GM21360 (cell line): ENCODE measurements at regions not wholly inside any gene's neighbourhood (a gene's known extent, or its start where the extent isn't known, plus 50 kb on each side); places are given as distances from the start of the nearest gene placed in this dataset.
"Not testable (repeated sequence)": the region's sequence is repeated elsewhere in the genome, so short reads cannot be mapped to it uniquely, and the experiment has no call there.

Experiments used
- ATAC-seq: cut with Tn5 transposase; IDR thresholded peaks from one replicate; pipeline ENCODE4 v1.9.1; 2021; ENCODE audit warnings: mild to moderate bottlenecking, moderate library complexity; ENCODE audit not compliant: unreplicated experiment

DNA sequence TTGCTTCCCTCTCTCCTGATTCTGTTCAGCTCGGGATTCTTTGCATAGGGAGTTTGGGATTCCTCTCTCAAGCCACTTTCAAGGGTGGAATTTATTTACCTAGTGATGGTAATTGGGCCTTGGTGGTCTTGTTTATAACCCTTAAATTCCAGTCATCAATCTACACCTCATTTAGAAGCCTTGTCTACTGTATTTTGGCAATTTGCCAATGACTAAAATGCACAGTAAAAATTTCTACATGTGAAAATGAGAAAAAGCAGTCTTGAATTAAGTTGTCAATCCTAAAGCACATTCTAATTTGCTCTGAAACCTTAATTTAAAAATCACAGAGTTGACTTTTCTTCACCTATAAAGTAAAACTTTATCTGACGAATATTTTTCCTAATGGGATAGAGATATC, 749.2 kb upstream of the CRIM1 start:
- no peak for ATAC-seq

DNA sequence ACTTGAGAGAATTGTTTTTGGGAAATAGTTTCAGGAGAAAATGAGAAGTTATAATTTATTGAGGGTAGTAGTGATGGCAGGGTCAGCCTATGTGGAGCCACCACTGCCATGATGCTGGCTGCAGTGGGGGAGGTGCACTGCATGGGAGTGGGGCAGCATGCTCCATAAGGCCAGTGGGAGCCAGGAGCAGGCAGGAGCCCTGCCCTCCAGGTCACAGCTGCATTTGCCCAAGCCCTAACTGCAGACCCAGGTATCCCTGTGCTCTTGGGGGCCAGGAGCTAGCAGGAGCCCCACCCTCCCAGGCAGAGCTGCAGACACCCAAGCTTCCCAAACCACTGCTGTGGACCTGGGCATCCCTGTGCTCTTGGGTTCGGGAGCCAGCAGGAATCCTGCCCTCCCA, 757.3 kb upstream of the CRIM1 start:
- no peak for ATAC-seq

DNA sequence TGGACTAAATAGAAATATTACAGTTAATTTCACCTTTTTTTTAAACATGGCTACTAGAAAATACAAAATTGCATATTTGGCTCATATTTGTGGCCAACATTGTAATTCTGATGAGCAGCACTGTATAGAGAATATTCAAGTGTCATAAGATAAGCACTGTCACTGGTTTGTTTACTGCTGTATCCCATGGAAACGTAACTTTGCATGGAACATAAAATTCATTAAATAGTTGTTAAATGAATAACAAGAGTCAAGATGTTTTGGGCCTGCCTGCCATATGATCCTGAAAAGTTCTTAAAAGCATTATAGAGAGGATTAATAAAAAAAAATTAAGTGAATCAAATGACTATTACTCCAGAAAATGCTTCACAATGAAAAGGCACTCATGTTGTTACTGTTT, 763.7 kb upstream of the CRIM1 start:
- no peak for ATAC-seq

DNA sequence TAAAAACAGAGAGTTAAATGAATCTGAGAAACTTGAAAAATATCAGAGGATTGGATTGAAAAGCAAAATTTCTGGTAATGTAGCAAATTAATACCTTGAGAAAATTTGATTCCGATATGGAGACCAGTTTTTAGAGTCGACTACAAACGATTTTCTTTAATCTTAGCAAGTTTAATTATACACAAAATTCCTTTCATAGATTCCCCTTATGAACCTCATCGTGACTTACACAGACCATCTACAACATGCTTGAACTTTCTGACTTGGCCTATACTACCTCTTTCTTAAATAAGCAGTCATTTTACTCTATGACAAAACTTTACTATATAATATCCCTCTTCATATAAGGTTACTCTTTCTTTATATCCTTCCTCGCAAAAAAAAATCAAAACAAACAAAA, 769.6 kb upstream of the CRIM1 start:
- no peak for ATAC-seq

DNA sequence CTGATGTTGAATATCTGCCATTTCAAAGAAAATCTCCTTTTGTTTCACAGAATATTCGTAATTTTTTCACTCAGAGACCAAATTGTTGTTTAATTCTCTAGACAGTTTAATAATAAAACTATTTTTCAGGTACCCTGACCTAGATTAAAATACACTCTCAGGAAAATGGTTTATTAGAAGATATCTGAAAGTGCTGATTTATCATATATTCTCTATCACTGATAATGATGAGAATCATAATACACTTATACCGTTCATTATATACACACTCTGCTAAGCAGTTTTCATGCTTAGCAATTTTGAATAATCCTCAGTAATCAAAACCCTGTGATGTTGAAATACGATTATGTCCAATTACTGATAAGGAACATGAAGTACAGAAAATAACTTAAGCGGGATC, 772.9 kb upstream of the CRIM1 start:
- no peak for ATAC-seq

DNA sequence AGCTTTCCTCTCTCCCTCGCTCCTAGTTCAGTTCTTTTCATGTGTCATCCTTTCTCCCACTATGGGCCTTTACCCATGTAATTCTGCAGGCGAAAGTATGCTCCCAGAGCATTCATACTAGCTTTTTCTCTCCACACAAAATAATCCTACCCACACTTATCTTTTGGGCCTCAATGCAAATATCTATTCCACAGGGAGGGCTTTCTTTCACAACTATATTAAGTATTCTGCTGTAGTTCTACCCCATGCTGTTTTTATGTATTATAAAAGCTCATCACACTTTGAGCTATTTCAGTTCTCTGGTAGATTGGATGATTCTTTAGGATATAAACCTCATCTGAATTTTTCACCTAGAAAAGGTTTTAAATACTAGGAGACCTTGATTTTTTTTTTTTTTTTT, 774.6 kb upstream of the CRIM1 start:
- ATAC-seq: no peak

DNA sequence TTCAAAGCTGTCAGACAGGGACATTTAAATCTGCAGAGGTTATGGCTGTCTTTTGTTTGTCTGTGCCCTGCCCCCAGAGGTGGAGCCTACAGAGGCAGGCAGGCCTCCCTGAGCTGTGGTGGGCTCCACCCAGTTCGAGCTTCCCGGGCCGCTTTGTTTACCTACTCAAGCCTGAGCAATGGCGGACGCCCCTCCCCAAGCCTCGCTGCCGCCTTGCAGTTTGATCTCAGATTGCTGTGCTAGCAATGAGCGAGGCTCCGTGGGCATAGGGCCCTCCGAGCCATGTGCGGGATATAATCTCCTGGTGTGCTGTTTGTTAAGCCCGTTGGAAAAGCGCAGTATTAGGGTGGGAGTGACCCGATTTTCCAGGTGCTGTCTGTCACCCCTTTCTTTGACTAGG, 787.0 kb upstream of the CRIM1 start:
- ATAC-seq: not testable (repeated sequence)

DNA sequence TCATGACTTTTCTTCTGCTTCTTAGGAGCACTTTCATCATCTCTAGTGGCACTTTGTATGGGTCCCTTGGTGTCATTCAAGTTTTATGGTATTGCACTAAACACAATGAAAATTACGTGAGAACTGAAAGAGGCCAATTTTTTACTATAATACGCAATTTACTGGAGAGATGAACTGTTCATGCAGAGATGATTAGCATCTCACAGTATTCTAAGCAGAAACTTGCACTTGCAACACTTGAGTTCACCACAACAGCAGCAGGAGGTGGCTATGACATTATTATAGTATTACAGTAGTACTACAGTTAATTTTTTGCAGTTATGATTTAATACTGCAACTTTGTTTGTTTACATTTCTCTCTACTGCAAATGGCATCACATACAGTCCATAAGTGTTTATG, 793.1 kb upstream of the CRIM1 start:
- ATAC-seq: no peak

DNA sequence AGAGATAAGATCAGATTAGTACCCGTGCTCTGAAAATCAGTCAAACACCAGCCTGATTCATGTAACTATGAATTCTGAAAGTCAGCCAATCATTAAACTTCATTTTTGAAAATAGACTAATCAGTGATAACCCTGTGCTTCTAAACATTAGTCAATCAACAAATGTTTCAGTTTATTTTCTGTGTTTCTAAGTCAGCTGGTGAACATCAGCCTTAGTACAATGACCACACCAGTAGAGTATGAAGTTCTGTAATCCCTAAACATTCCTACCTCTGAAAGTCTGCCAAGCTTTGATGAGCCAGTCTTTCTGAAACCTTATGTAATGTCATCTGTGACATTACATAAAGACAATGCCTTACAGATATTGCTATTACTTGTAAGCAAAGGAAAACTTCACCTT, 807.4 kb upstream of the CRIM1 start:
- no peak for ATAC-seq

DNA sequence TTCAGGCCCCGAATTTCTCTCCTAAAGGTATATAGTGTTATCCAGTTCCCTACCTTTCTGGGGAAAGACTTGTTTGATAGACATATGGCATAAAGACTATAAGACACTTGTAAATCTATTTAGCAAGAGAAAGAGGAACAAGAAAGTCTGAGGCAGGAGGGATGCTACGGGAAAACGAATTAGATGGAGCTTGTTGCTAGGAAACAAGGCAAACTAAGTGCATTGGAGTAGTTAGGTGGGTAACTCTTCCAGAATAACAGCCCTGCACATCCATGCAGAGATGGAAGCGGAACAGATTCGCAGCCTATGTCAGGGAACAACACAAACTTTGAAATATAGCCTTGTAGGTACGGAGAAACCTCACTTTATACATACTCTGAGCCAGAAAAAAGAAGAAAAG, 810.3 kb upstream of the CRIM1 start:
- ATAC-seq: no peak

DNA sequence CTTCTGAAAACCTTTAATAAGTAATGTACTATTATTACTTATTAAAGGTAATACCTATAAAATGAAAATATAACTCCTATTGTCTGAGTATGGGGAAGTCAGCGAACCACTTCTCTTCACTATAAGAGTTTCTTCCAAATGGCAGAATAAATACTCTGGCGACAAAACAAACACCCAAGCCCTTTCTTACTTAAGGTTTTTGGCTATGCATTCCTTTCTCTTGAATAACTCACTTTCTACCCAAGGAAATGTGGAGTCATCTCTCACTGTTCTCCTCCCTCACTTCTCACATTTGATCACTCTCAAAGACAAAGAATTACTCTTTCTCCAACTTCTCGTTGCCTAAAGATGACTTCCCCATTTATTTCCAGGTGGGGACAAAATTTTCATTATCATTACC, 816.8 kb upstream of the CRIM1 start:
- ATAC-seq: no peak

DNA sequence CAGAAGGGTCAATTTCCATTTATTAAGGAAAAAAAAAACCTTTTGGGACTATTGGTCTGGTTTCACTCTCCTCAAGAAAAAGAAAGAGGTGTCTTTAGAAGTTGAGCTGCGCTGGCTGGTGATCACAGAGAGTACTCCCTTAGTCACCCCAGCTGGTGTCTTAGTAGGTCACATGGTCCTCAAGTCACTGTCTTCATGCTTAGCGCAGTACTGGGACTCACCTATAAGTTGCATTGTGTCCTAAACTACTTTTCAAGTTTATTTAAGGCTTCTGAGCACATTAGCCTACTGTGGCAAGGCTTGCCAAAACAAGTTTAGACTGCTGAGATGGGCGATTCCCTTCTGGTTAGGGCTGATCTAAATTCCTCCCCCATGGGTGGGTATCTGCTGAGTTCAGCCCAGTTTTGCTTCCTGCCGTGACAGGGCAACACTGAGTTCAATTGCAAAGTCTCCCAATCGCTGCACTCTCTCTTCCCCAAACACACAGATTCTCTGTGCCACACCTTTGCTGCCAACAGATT, 824.9 kb upstream of the CRIM1 start:
- ATAC-seq: no peak

DNA sequence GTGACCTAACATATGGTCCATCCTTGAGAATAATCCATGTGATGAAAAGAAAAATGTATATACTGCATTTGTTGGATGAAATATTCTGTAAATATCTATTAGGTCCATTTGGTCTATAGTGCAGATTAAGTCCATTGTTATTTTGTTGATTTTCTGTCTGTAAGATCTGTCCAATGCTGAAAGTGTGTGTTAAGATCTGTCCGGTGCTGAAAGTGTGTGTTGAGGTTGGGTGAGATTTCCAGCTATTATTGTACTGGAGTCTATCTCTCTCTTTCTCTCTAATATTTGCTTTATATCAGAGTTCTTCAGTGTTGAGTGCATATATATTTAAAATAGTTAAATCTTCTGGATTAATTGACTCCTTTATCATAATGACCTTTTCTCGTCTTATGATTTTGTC, 828.8 kb upstream of the CRIM1 start:
- no peak for ATAC-seq

DNA sequence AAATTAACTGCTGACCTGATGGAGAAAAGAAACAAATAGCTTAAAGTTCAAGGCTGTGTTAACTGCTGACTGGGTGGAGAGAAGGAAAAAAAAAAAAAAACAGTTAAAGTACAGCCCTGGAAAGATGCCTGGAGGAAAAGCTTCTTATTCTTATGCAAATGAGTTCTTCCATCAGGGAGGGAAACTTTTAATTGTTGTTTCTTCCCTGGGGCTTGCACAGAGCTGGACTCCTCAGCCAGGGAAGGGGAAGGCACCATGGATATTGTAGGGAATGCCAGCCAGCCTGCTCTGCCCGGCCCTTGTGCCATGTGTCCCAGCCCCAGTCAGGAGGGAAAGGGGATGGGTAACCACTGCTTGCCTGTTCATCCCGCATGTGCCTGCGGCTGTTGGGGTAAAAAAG, 833.1 kb upstream of the CRIM1 start:
- no peak for ATAC-seq

DNA sequence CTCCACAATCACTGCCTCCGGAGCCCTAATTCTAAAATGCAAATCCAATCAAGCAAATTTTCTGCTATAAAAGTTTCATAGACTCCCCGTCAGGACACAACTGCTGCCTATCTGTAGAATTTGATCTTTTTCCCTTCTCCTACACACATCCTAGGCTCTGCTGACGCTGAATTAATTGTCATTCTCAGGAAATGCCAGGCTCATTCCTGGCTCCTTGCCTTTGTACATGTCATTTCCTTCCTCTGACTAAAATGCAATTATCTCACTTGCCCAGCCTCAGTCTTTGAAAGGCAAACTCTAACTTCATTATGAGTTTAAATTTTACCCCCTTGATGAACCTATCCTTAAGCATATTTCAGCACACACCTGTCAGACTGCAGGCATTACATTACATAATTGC, 844.9 kb upstream of the CRIM1 start:
- no peak for ATAC-seq

DNA sequence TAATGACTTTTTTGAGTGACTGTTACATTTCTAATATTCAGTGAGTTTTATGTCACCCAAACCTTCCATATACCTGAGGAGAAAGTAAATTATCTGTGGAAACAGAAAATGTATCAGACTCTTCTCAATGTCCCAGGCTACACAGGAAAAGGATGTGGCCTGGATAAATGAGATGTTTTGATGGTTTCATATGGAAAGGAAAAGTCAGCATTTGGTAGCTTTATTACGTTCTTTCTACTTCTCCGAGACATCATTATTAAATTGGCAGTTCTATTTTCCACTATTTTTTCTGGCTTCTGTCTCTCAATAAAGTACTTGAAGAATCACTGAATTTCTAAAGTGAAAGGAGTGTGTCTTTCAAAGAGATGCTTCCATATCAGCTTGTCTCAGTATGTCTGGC, 847.0 kb upstream of the CRIM1 start:
- no peak for ATAC-seq

DNA sequence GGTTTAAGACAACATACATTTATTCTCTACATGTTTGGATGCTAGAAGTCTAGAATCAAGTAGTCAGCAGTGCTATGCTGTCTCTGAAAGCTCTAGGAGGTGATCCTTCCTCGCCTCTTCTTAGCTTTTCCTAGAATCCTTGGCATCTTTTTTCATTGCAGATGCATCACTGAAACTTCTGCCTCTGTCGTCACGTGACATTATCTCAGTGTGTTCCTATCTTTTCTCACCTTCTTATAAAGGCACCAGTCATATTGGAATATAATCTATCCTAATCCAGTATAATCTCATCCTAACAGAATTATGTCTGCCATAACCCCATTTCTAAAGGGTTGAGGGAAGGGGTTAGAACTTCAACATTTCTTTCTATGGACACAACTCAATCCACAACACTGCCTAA, 851.2 kb upstream of the CRIM1 start:
- no peak for ATAC-seq

DNA sequence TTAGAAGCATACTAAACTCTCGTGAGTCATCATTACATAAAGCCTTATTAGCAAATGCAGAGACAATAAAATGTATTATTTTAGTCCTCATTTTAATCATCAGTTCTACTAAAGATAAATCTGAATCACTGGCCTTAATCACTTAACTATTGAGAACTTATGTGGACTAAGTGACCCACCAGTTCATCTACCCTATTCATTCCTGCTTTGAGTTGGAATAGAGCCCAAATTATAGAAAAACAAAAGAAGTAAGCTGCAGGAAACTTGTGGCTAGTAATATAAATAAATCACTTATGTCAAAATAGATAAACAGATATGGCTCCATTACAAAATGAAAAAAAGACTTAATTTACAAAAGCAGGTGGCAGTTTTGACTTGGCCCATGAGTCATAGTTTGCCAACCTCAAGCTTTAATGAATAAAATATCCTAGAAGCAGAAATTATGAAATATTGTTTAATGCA, 851.8 kb upstream of the CRIM1 start:
- ATAC-seq: no peak

DNA sequence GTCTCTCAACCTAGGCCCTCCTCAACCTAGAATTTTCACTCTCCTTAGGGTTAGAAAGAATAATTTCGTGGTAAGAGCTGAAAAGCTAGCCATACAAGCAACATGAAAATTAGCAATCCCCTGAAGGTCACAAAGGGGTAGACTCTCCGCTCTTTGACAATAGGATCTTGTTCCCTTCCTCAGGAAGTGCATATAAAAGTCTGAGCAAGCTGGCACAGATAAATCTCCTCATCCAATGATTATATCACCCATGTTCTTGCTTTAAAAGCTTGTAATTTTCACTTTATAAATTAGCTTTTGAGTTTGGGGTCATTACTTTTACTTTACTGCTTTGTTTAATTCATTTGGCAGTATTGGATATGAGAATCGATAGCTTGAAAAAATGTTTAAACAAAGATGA, 852.3 kb upstream of the CRIM1 start:
- ATAC-seq: no peak

DNA sequence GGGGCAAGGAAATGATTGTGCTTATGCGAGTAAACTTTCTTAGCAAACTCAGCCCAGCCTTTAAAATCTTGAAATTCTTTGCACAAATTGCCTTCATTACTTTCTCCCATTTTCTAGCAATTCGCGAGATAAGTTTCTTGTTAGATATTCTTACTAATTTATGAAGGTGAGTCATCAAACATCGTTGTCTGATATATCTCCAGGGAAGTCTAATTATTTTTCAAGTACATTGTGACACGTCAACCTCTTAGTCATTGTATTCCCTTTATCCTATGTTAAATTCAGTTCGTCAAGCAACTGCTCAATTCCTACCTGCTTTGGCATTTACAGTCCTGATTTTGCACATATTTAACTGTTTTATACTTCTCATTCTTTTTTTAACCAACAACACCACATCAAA, 854.5 kb upstream of the CRIM1 start:
- ATAC-seq: no peak

DNA sequence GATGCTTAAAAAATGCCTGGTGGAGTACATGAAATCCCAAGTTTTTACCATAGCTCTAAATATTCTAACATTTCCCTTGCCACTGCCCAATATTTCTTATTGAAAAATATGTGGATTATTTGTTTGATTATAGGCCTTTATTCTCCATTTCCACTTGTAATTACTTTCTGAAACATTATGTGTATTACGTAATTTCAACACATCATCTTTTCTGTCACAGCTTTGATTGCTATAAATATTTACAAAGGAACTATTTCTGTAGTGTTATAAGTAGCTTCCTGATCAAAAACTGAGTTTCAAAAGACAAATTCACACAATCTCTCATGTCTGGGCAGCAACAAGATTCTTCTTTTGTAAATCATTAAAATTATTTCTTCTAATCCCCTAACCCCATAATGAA, 859.6 kb upstream of the CRIM1 start:
- no peak for ATAC-seq

DNA sequence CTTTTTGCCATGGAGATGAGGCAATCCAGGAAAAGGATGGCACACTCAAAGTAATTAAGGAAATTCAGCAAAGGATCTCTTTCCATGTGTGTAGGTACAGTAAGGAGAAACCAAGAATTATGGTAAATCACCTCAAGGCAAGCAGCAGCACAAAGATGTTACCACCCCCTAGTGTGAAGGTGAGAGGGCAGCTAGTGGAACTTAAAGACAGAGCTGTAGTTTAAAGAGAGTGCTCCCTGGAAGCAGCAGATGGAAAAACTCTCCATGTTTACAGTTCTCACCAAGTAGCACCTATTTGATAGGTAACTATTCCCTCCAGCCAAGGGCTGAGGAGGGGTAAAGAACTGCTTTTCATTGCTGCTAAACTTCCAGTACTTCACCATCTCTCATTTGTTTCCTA, 860.4 kb upstream of the CRIM1 start:
- ATAC-seq: no peak

DNA sequence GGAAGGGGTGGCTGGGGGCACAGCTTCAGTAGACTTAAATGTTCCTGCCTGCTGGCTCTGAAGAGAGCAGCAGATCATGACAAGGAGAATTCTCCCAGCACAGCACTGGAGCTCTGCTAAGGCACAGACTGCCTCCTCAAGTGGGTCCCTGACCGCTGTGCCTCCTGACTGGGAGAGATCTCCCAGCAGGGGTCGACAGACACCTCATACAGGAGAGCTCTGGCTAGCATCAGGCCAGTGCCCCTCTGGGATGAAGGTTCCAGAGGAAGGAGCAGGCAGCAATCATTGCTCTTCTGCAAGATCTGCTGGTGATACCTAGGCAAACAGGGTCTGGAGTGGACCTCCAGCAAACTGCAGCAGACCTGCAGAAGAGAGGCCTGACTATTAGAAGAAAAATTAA, 877.5 kb upstream of the CRIM1 start:
- not testable (repeated sequence) for ATAC-seq

DNA sequence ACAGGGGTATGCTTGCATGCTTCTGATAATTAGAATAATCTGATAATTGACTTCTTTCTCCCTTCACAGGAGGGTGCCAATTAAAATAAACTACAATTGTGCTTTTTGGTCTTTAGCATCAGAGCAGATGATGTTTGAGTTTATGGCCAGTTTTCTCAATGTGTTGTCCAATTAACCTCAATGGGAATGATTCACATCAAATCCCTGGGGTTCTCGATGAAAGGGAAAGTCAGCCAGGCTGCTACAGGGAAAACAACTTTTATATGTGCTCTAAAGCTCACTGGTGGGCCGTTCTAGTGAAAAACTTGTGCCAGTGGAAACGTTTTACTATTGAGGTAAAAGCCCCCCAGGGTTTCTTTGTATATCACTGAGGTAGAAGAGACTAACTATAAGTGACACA, 887.3 kb upstream of the CRIM1 start:
- ATAC-seq: no peak
